HL-60 (cell line): ENCODE measurements at regions not wholly inside any gene's neighbourhood (a gene's known extent, or its start where the extent isn't known, plus 50 kb on each side); places are given as distances from the start of the nearest gene placed in this dataset.
"Not testable (repeated sequence)": the region's sequence is repeated elsewhere in the genome, so short reads cannot be mapped to it uniquely, and the experiment has no call there.

ENCODE experiments used
- DNase-seq, 2 experiments: peaks; one replicate each; pipeline ENCODE4 v3.0.0-alpha.2; 2010 to 2020; ENCODE audit warnings: low read depth in 1 of 2, low spot score in 1 of 2
- H3K27ac ChIP-seq: fragments of 250-450 bp; sonication (Bioruptor Pico); replicated peaks from 2 replicates; pipeline ENCODE4 v1.5.1; 2020; ENCODE audit warnings: mild to moderate bottlenecking, moderate library complexity
- H3K27me3 ChIP-seq: fragments of 250-450 bp; sonication (Bioruptor Pico); 2 replicates; pipeline ENCODE4 v1.5.1; 2021; ENCODE audit warnings: mild to moderate bottlenecking, moderate library complexity; ENCODE audit not compliant: insufficient read depth, poor library complexity, severe bottlenecking
- H3K4me3 ChIP-seq: replicated peaks from 2 replicates; pipeline ENCODE4 v1.5.1; 2011; ENCODE audit warnings: mild to moderate bottlenecking, control low read depth, low read length; ENCODE audit not compliant: insufficient read depth
- CTCF ChIP-seq: IDR thresholded peaks from one replicate; pipeline ENCODE4 v1.5.1; 2011; ENCODE audit warnings: low read length, control low read depth, inconsistent platforms; ENCODE audit not compliant: insufficient read depth
- GABPA ChIP-seq: IDR thresholded peaks from 2 replicates; pipeline ENCODE4 v1.6.1; 2012; ENCODE audit warnings: low read depth
- POLR2AphosphoS5 ChIP-seq: IDR thresholded peaks from 2 replicates; pipeline ENCODE4 v1.6.1; 2012; ENCODE audit warnings: low read depth
- SPI1 ChIP-seq: IDR thresholded peaks from 2 replicates; pipeline ENCODE4 v1.6.1; 2012; ENCODE audit warnings: low read depth, mild to moderate bottlenecking, borderline replicate concordance
- TF ChIP-seq, protein P1 (sequence below): IDR thresholded peaks from 2 replicates; pipeline ENCODE4 v1.6.1; 2012; ENCODE audit warnings: low read depth; ENCODE audit not compliant: insufficient replicate concordance

GRCh38 chr10:61042533-61042932 is 98.5 kb upstream of the RHOBTB1 start:
- H3K27ac ChIP-seq, result no peak overlapping the region
- TF ChIP-seq POLR2AphosphoS5 (no peak), SPI1 (no peak), GABPA (no peak), CTCF (no peak)
- TF ChIP-seq, protein P1, sequence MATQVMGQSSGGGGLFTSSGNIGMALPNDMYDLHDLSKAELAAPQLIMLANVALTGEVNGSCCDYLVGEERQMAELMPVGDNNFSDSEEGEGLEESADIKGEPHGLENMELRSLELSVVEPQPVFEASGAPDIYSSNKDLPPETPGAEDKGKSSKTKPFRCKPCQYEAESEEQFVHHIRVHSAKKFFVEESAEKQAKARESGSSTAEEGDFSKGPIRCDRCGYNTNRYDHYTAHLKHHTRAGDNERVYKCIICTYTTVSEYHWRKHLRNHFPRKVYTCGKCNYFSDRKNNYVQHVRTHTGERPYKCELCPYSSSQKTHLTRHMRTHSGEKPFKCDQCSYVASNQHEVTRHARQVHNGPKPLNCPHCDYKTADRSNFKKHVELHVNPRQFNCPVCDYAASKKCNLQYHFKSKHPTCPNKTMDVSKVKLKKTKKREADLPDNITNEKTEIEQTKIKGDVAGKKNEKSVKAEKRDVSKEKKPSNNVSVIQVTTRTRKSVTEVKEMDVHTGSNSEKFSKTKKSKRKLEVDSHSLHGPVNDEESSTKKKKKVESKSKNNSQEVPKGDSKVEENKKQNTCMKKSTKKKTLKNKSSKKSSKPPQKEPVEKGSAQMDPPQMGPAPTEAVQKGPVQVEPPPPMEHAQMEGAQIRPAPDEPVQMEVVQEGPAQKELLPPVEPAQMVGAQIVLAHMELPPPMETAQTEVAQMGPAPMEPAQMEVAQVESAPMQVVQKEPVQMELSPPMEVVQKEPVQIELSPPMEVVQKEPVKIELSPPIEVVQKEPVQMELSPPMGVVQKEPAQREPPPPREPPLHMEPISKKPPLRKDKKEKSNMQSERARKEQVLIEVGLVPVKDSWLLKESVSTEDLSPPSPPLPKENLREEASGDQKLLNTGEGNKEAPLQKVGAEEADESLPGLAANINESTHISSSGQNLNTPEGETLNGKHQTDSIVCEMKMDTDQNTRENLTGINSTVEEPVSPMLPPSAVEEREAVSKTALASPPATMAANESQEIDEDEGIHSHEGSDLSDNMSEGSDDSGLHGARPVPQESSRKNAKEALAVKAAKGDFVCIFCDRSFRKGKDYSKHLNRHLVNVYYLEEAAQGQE, result no peak
- H3K27me3 ChIP-seq, result no peaks in the 10 kb centered on the region
- H3K4me3 ChIP-seq, result no peak overlapping the region
- no peak for DNase-seq

GRCh38 chr10:61040399-61041016 is 96.5 kb upstream of the RHOBTB1 start:
- no peak overlapping the region for H3K27ac ChIP-seq
- no peaks in the 10 kb centered on the region for H3K27me3 ChIP-seq
- H3K4me3 ChIP-seq, result no peak overlapping the region
- TF ChIP-seq, protein P1, result no peak
- no peak for TF ChIP-seq GABPA
- no peak for TF ChIP-seq CTCF
- no peak for TF ChIP-seq SPI1
- TF ChIP-seq POLR2AphosphoS5, result no peak
- DNase-seq, result no peak

DNA sequence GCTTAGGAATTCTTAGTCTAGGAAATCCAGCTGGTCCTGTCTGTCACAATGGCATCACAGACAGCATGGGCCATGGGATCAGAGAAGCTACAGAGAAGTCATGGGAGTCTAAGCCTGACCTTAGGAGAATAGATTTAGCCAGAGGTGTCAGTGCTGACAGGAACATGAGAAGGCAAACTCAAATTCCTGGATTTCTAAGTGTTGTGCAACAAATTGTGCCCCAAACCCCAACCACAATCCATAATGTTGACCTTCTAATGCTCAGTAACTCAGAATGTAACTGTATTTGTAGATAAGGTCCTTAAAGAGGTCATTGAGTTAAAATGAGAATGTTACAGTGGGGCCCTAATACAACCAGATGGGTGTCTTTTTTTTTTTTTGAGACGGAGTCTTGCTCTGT is 95.9 kb upstream of the RHOBTB1 start:
- Histone ChIP-seq H3K27ac (no peak overlapping the region), H3K4me3 (no peak overlapping the region), H3K27me3 (no peaks in the 10 kb centered on the region)
- no peak for TF ChIP-seq GABPA
- no peak for DNase-seq

DNA sequence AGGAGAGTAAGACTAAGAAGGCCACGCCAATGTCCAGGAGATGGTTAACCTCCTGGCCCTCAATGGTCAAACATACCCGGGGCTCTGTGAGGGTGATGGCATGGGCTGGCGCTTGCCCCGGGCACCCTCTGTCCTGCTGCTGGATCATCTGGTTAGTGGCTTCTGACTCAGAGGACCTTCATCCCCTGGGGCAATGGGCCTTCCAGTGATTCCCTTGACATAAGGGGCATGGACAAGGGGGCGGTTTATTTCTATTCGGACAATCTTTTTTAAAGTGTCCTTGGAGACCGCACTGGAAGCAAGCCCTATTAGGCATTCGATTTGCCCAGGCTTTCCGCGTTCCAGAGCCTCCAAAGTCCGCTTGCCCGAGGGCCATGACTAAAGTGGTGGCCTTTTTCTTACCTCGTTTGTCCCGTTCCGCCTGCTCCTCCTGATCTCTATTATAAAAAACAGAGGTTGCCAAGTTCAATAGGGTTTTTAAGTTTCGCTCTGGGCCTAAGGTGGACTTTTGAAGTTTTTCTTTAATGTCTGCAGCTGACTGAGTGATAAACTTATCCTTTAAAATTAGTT is 93.4 kb upstream of the RHOBTB1 start:
- H3K4me3 ChIP-seq, DNase-seq, H3K27ac ChIP-seq, H3K27me3 ChIP-seq: not testable (repeated sequence)

DNA sequence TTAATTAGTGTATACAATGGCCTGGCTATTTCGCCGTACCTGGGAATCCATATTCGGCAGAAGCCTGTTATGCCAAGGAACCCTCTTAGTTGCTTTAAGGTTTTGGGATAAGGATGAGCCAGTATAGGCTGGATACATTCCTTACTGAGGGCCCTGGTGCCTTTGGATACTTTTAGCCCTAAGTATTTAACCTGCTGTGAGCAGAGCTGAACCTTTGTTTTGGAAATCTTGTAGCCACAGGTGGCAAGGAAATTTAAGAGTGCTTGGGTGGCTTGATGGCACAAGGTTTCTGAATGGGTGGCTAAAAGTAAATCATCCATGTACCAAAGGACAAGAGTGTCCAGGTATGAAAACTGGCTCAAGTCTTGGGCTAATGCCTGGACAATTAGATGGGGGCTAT is 92.2 kb upstream of the RHOBTB1 start:
- not testable (repeated sequence) for H3K27me3 ChIP-seq, H3K27ac ChIP-seq, DNase-seq, H3K4me3 ChIP-seq
